HEK293 (cell line): ENCODE measurements at regions not wholly inside any gene's neighbourhood (a gene's known extent, or its start where the extent isn't known, plus 50 kb on each side); places are given as distances from the start of the nearest gene placed in this dataset.

Source experiments
- CTCF ChIA-PET: fragments of 350-600 bp; formaldehyde crosslinking; extraction: SDS; loops from one replicate; lab custom pipeline; 2021; ENCODE audit warnings: antibody characterized with exemption; lab: Yijun Ruan, JAX
- POLR2A ChIA-PET: fragments of 300-600 bp; formaldehyde crosslinking; extraction: SDS; loops from one replicate; lab custom pipeline; 2020; ENCODE audit warnings: antibody characterized with exemption, inconsistent platforms; lab: Yijun Ruan, JAX
- H3K27ac ChIP-seq: fragments of 200-500 bp; sonication (Bioruptor generic); 2 replicates; pipeline ENCODE4 v1.5.1; 2014; ENCODE audit warnings: low read depth, low read length, control low read depth, inconsistent platforms; ENCODE audit errors: extremely low read depth
- H3K36me3 ChIP-seq, 2 experiments: fragments of 200-500 bp in 1 of 2; sonication (Bioruptor generic) in 1 of 2; 1 replicate in 1 of 2; 2 replicates in 1 of 2; pipeline ENCODE4 v1.5.1; 2014 to 2017; ENCODE audit warnings: inconsistent platforms in 2 of 2, low read length in 2 of 2; ENCODE audit not compliant: control insufficient read depth in 2 of 2, insufficient read depth in 1 of 2
- H3K4me1 ChIP-seq: fragments of 200-500 bp; sonication (Bioruptor generic); 2 replicates; pipeline ENCODE4 v1.5.1; 2014; ENCODE audit warnings: mild to moderate bottlenecking, low read length, inconsistent platforms; ENCODE audit not compliant: control insufficient read depth, insufficient read depth
- H3K4me3 ChIP-seq: 2 replicates; pipeline ENCODE4 v1.5.1; 2011; ENCODE audit warnings: low read depth, mild to moderate bottlenecking, control low read depth, low read length, moderate library complexity
- H3K9me3 ChIP-seq: fragments of 200-500 bp; sonication (Bioruptor generic); 2 replicates; pipeline ENCODE4 v1.5.1; 2014; ENCODE audit warnings: low read depth, low read length, inconsistent platforms; ENCODE audit not compliant: control insufficient read depth, insufficient read depth
- KLF7 ChIP-seq: fragments of 450-650 bp; formaldehyde crosslinking; IDR thresholded peaks from 2 replicates; pipeline ENCODE4 v1.5.1; 2016; ENCODE audit warnings: missing biosample characterization, missing genetic modification characterization, borderline replicate concordance
- MEIS1 ChIP-seq: sonication (generic); formaldehyde crosslinking; IDR thresholded peaks from 2 replicates; pipeline ENCODE4 v1.8.1; 2022; ENCODE audit warnings: missing genetic modification reagents, mild to moderate bottlenecking, borderline replicate concordance
- RBAK ChIP-seq: fragments of 450-650 bp; formaldehyde crosslinking; IDR thresholded peaks from 2 replicates; pipeline ENCODE4 v1.5.1; 2016; ENCODE audit warnings: missing biosample characterization, missing genetic modification characterization
- SP7 ChIP-seq: fragments of 450-650 bp; formaldehyde crosslinking; IDR thresholded peaks from 2 replicates; pipeline ENCODE4 v1.5.1; 2016; ENCODE audit warnings: missing biosample characterization, missing genetic modification characterization
- ZFP41 ChIP-seq: fragments of 450-650 bp; formaldehyde crosslinking; IDR thresholded peaks from 2 replicates; pipeline ENCODE4 v1.5.1; 2016; ENCODE audit warnings: missing biosample characterization, missing genetic modification characterization, borderline replicate concordance
- ZNF112 ChIP-seq: fragments of 450-650 bp; formaldehyde crosslinking; IDR thresholded peaks from 2 replicates; pipeline ENCODE4 v1.5.0; 2017; ENCODE audit warnings: missing biosample characterization, missing genetic modification characterization
- ZNF146 ChIP-seq: fragments of 450-650 bp; formaldehyde crosslinking; IDR thresholded peaks from 2 replicates; pipeline ENCODE4 v1.5.1; 2016; ENCODE audit warnings: missing biosample characterization, missing genetic modification characterization
- ZNF221 ChIP-seq: fragments of 450-650 bp; formaldehyde crosslinking; IDR thresholded peaks from 2 replicates; pipeline ENCODE4 v1.5.1; 2017; ENCODE audit warnings: missing biosample characterization, missing genetic modification characterization, borderline replicate concordance
- ZNF266 ChIP-seq: fragments of 450-650 bp; formaldehyde crosslinking; IDR thresholded peaks from 2 replicates; pipeline ENCODE4 v1.5.1; 2016; ENCODE audit warnings: missing biosample characterization, missing genetic modification characterization, low read depth
- ZNF324 ChIP-seq: fragments of 450-650 bp; formaldehyde crosslinking; IDR thresholded peaks from 2 replicates; pipeline ENCODE4 v1.5.1; 2016; ENCODE audit warnings: missing biosample characterization, missing genetic modification characterization
- ZNF426 ChIP-seq: fragments of 450-650 bp; formaldehyde crosslinking; IDR thresholded peaks from 2 replicates; pipeline ENCODE4 v1.5.1; 2017; ENCODE audit warnings: missing biosample characterization, missing genetic modification characterization, mild to moderate bottlenecking, inconsistent platforms, moderate library complexity
- ZNF549 ChIP-seq: fragments of 450-650 bp; IDR thresholded peaks from 2 replicates; pipeline ENCODE4 v1.5.1; 2018; ENCODE audit warnings: missing biosample characterization, missing genetic modification characterization, mild to moderate bottlenecking, inconsistent platforms, moderate library complexity
- ZNF561 ChIP-seq: fragments of 450-650 bp; IDR thresholded peaks from 2 replicates; pipeline ENCODE4 v1.5.1; 2018; ENCODE audit warnings: missing biosample characterization, missing genetic modification characterization, borderline replicate concordance
- ZNF571 ChIP-seq: fragments of 450-650 bp; formaldehyde crosslinking; IDR thresholded peaks from 2 replicates; pipeline ENCODE4 v1.5.0; 2017; ENCODE audit warnings: missing biosample characterization, missing genetic modification characterization
- ZNF623 ChIP-seq: fragments of 450-650 bp; formaldehyde crosslinking; IDR thresholded peaks from 2 replicates; pipeline ENCODE4 v1.5.1; 2016; ENCODE audit warnings: missing biosample characterization, missing genetic modification characterization
- ZNF626 ChIP-seq: fragments of 450-650 bp; sonication (Bioruptor Pico); formaldehyde crosslinking; IDR thresholded peaks from 2 replicates; pipeline ENCODE4 v1.5.1; 2018; ENCODE audit warnings: missing biosample characterization, missing genetic modification characterization, inconsistent platforms
- ZNF629 ChIP-seq: fragments of 450-650 bp; formaldehyde crosslinking; IDR thresholded peaks from 2 replicates; pipeline ENCODE4 v1.5.1; 2017; ENCODE audit warnings: missing biosample characterization, missing genetic modification characterization
- ZNF785 ChIP-seq: fragments of 450-650 bp; formaldehyde crosslinking; IDR thresholded peaks from 2 replicates; pipeline ENCODE4 v1.5.1; 2016; ENCODE audit warnings: missing biosample characterization, missing genetic modification characterization
- TF ChIP-seq, protein P1 (sequence below): fragments of 450-650 bp; formaldehyde crosslinking; IDR thresholded peaks from 2 replicates; pipeline ENCODE4 v1.5.1; 2016; ENCODE audit warnings: missing biosample characterization, missing genetic modification characterization
- TF ChIP-seq, protein P2 (sequence below): fragments of 450-650 bp; formaldehyde crosslinking; IDR thresholded peaks from 2 replicates; pipeline ENCODE4 v1.5.1; 2016; ENCODE audit warnings: missing biosample characterization, missing genetic modification characterization
- TF ChIP-seq, protein P3 (sequence below): fragments of 450-650 bp; formaldehyde crosslinking; IDR thresholded peaks from 2 replicates; pipeline ENCODE4 v1.5.1; 2016; ENCODE audit warnings: missing biosample characterization, missing genetic modification characterization

DNA sequence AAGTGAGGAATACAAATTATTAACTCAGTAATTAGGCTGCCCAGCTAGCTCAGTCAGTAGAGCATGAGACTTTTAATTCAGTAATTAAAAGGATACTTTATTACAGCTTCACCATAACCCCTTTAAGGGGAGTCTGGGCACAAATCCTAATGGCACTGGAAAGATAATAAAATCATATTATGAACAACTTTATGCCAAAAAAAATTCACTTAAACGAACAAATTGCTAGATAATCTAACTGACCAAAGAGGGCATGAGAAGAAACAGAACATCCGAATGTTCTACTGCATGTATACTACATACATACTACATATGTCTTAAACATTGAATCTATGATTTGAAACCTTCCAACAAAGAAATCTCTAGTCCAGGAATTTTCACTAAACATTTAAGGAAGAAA, 159.5 kb downstream of the CYP26B1 start:
- POLR2A ChIA-PET: no interaction called here
- H3K9me3 ChIP-seq: no peaks in the 10 kb centered on the region
- H3K36me3 ChIP-seq: no peaks in the 10 kb centered on the region
- H3K4me3 ChIP-seq: no peak overlapping the region
- CTCF ChIA-PET: interaction anchor here (0.7 to 1.8 kb wide), 7 partner anchors 21 to 1302 kb away, joined by 3 to 6 read pairs (median 4); no protein-coding TSS in a partner anchor
- H3K4me1 ChIP-seq: no peaks in the 10 kb centered on the region
- no peak overlapping the region for H3K27ac ChIP-seq
- TF ChIP-seq ZNF785 (tag by site-specific recombination) (no peak), ZNF561 (tag by site-specific recombination) (no peak), ZNF112 (tag by site-specific recombination) (no peak), ZNF221 (no peak), ZNF623 (tag by site-specific recombination) (no peak), ZNF426 (tag by site-specific recombination) (no peak), MEIS1 (CRISPR knock-in tag) (no peak), RBAK (tag by site-specific recombination) (no peak), ZNF629 (no peak), ZNF549 (tag by site-specific recombination) (no peak), SP7 (tag by site-specific recombination) (no peak), ZNF571 (tag by site-specific recombination) (no peak), ZNF146 (no peak), ZNF626 (no peak)
- TF ChIP-seq, protein P1, sequence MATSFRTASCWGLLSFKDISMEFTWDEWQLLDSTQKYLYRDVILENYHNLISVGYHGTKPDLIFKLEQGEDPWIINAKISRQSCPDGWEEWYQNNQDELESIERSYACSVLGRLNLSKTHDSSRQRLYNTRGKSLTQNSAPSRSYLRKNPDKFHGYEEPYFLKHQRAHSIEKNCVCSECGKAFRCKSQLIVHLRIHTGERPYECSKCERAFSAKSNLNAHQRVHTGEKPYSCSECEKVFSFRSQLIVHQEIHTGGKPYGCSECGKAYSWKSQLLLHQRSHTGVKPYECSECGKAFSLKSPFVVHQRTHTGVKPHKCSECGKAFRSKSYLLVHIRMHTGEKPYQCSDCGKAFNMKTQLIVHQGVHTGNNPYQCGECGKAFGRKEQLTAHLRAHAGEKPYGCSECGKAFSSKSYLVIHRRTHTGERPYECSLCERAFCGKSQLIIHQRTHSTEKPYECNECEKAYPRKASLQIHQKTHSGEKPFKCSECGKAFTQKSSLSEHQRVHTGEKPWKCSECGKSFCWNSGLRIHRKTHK (tag by site-specific recombination): no peak
- TF ChIP-seq, protein P2, sequence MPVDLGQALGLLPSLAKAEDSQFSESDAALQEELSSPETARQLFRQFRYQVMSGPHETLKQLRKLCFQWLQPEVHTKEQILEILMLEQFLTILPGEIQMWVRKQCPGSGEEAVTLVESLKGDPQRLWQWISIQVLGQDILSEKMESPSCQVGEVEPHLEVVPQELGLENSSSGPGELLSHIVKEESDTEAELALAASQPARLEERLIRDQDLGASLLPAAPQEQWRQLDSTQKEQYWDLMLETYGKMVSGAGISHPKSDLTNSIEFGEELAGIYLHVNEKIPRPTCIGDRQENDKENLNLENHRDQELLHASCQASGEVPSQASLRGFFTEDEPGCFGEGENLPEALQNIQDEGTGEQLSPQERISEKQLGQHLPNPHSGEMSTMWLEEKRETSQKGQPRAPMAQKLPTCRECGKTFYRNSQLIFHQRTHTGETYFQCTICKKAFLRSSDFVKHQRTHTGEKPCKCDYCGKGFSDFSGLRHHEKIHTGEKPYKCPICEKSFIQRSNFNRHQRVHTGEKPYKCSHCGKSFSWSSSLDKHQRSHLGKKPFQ (tag by site-specific recombination): no peak
- TF ChIP-seq, protein P3, sequence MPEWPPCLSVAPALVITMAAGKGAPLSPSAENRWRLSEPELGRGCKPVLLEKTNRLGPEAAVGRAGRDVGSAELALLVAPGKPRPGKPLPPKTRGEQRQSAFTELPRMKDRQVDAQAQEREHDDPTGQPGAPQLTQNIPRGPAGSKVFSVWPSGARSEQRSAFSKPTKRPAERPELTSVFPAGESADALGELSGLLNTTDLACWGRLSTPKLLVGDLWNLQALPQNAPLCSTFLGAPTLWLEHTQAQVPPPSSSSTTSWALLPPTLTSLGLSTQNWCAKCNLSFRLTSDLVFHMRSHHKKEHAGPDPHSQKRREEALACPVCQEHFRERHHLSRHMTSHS (tag by site-specific recombination): no peak

DNA sequence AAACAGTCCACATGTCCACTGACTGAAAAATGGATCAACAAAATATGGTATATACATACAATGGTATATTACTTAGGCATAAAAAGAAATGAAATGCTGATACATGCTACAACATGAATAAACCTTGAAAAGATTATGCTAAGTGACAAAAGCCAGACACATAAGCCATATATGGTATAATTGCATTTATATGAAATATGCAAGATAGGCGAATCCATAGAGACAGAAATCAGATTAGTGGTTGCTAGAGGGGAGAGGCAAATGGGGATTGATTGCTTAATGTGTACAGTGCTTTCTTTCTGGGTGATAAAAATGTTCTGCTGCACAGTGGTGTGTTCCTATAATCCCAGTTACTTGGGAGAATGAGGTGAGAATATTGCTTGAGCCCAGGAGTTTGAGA, 171.0 kb downstream of the CYP26B1 start:
- CTCF ChIA-PET: interaction anchor here (0.7 kb wide), 2 partner anchors 305 to 603 kb away, joined by 4 to 5 read pairs; no protein-coding TSS in a partner anchor
- H3K9me3 ChIP-seq: no peaks in the 10 kb centered on the region
- TF ChIP-seq KLF7 (tag by site-specific recombination) (no peak), ZNF266 (tag by site-specific recombination) (no peak), ZFP41 (no peak), ZNF324 (tag by site-specific recombination) (no peak)
- TF ChIP-seq, protein P3 (tag by site-specific recombination): no peak
- TF ChIP-seq, all 188 proteins: peak for 0
- Histone ChIP-seq H3K4me3 (no peak overlapping the region), H3K36me3 (no peaks in the 10 kb centered on the region), H3K27ac (no peak overlapping the region), H3K4me1 (no peaks in the 10 kb centered on the region)
- POLR2A ChIA-PET: no interaction called here
